IMR-90 (cell line): ENCODE measurements at regions not wholly inside any gene's neighbourhood (a gene's known extent, or its start where the extent isn't known, plus 50 kb on each side); places are given as distances from the start of the nearest gene placed in this dataset.

Source experiments
- ATAC-seq: fragments of 200-7000 bp; cut with Tn5 transposase; 2 replicates; pipeline ENCODE4 v1.9.1; 2020; ENCODE audit warnings: low read depth, mild to moderate bottlenecking, moderate library complexity
- BruUV-seq: library from RNA; stranded (reverse); fragments of 400-500 nt; replicated peaks from 2 replicates; lab custom pipeline; 2021; lab: Mats Ljungman, UMichigan
- CTCF ChIA-PET: fragments of 300-600 bp; formaldehyde crosslinking; extraction: SDS; loops from one replicate; lab custom pipeline; 2021; ENCODE audit warnings: antibody characterized with exemption; lab: Yijun Ruan, JAX
- POLR2A ChIA-PET: fragments of 300-600 bp; sonication (Branson Sonifier 250); formaldehyde crosslinking; loops from one replicate; lab custom pipeline; 2022; ENCODE audit warnings: antibody characterized with exemption; ENCODE audit not compliant: unreplicated experiment; lab: Charles Lee
- DNase-seq: peaks from one replicate; pipeline ENCODE4 v3.0.0; 2013
- H2AFZ ChIP-seq: replicated peaks from 2 replicates; pipeline ENCODE3; 2013; ENCODE audit warnings: low read length, mild to moderate bottlenecking; ENCODE audit not compliant: poor library complexity
- H2AK5ac ChIP-seq: 2 replicates; pipeline ENCODE4 v1.6.1; 2013; ENCODE audit warnings: low read depth, low read length, inconsistent platforms
- H2AK9ac ChIP-seq: replicated peaks from 2 replicates; pipeline ENCODE3; 2013; ENCODE audit warnings: mild to moderate bottlenecking, low read depth, low read length, moderate library complexity; ENCODE audit not compliant: poor library complexity
- H2BK120ac ChIP-seq: 2 replicates; pipeline ENCODE4 v1.6.1; 2013; ENCODE audit warnings: low read depth, low read length, inconsistent platforms
- H2BK15ac ChIP-seq: 3 replicates; pipeline ENCODE4 v1.6.1; 2013; ENCODE audit warnings: low read depth, low read length, inconsistent platforms
- H2BK20ac ChIP-seq: 2 replicates; pipeline ENCODE4 v1.6.1; 2013; ENCODE audit warnings: low read depth, mild to moderate bottlenecking, inconsistent platforms, low read length, moderate library complexity
- H2BK5ac ChIP-seq: 2 replicates; pipeline ENCODE4 v1.6.1; 2013; ENCODE audit warnings: mild to moderate bottlenecking, low read depth, low read length, inconsistent platforms; ENCODE audit not compliant: poor library complexity, severe bottlenecking
- H3K14ac ChIP-seq: replicated peaks from 2 replicates; pipeline ENCODE4 v1.6.1; 2013; ENCODE audit warnings: low read depth, low read length, inconsistent platforms
- H3K18ac ChIP-seq: 2 replicates; pipeline ENCODE4 v1.6.1; 2013; ENCODE audit warnings: low read depth, low read length, control low read depth
- H3K23ac ChIP-seq: 2 replicates; pipeline ENCODE4 v1.6.1; 2013; ENCODE audit warnings: low read depth, low read length, inconsistent platforms
- H3K27ac ChIP-seq: 2 replicates; pipeline ENCODE4 v1.5.1; 2013; ENCODE audit warnings: mild to moderate bottlenecking, control low read depth, low read length; ENCODE audit not compliant: insufficient read depth
- H3K27me3 ChIP-seq: 2 replicates; pipeline ENCODE4 v1.6.1; 2013; ENCODE audit warnings: low read length; ENCODE audit not compliant: control insufficient read depth, insufficient read depth
- H3K36me3 ChIP-seq: 2 replicates; pipeline ENCODE4 v1.6.1; 2013; ENCODE audit warnings: low read length, mixed read lengths; ENCODE audit not compliant: control insufficient read depth, insufficient read depth
- H3K4ac ChIP-seq: 2 replicates; pipeline ENCODE4 v1.6.1; 2013; ENCODE audit warnings: low read depth, low read length, inconsistent platforms
- H3K4me1 ChIP-seq: 2 replicates; pipeline ENCODE4 v1.6.1; 2013; ENCODE audit warnings: low read length, mixed read lengths; ENCODE audit not compliant: control insufficient read depth, insufficient read depth
- H3K4me2 ChIP-seq: 2 replicates; pipeline ENCODE4 v1.6.1; 2013; ENCODE audit warnings: low read depth, mild to moderate bottlenecking, control low read depth, low read length, moderate library complexity
- H3K4me3 ChIP-seq: 2 replicates; pipeline ENCODE4 v1.5.1; 2013; ENCODE audit warnings: low read depth, mild to moderate bottlenecking, control low read depth, low read length, moderate library complexity; ENCODE audit not compliant: insufficient read depth
- H3K56ac ChIP-seq: 2 replicates; pipeline ENCODE4 v1.6.1; 2013; ENCODE audit warnings: low read length, inconsistent platforms; ENCODE audit not compliant: insufficient read depth; ENCODE audit errors: extremely low read depth
- H3K79me1 ChIP-seq, 2 experiments: 2 replicates each; pipeline ENCODE4 v1.6.1; 2013; ENCODE audit warnings: low read length in 2 of 2, inconsistent platforms in 1 of 2, low read depth in 1 of 2
- H3K9ac ChIP-seq: 2 replicates; pipeline ENCODE4 v1.6.1; 2013; ENCODE audit warnings: low read depth, low read length, control low read depth
- H3K9me1 ChIP-seq: 2 replicates; pipeline ENCODE4 v1.6.1; 2013; ENCODE audit warnings: low read length, inconsistent platforms; ENCODE audit not compliant: insufficient read depth
- H3K9me3 ChIP-seq: 2 replicates; pipeline ENCODE4 v1.6.1; 2013; ENCODE audit warnings: low read length; ENCODE audit not compliant: control insufficient read depth, insufficient read depth
- H4K20me1 ChIP-seq: 2 replicates; pipeline ENCODE4 v1.6.1; 2013; ENCODE audit warnings: low read length, inconsistent platforms; ENCODE audit not compliant: insufficient read depth
- H4K5ac ChIP-seq: 2 replicates; pipeline ENCODE4 v1.6.1; 2013; ENCODE audit warnings: mild to moderate bottlenecking, low read depth, low read length, control low read depth
- H4K8ac ChIP-seq, 2 experiments: 2 replicates each; pipeline ENCODE4 v1.6.1; 2013; ENCODE audit warnings: low read depth in 2 of 2, low read length in 2 of 2, control low read depth in 1 of 2, inconsistent platforms in 1 of 2
- H4K91ac ChIP-seq: 2 replicates; pipeline ENCODE4 v1.6.1; 2013; ENCODE audit warnings: low read depth, low read length, inconsistent platforms; ENCODE audit not compliant: insufficient read depth
- BHLHE40 ChIP-seq: fragments of 150-350 bp; IDR thresholded peaks from 2 replicates; pipeline ENCODE4 v1.6.1; 2016; ENCODE audit warnings: mild to moderate bottlenecking, low read depth, low read length
- CEBPB ChIP-seq: IDR thresholded peaks from 2 replicates; pipeline ENCODE4 v1.6.1; 2012; ENCODE audit warnings: low read depth, low read length, improper control_type of control experiment
- CHD1 ChIP-seq: IDR thresholded peaks from 2 replicates; pipeline ENCODE4 v1.6.1; 2012; ENCODE audit warnings: low read depth, low read length, improper control_type of control experiment
- ELK1 ChIP-seq: fragments of 150-350 bp; IDR thresholded peaks from 2 replicates; pipeline ENCODE4 v1.6.1; 2016; ENCODE audit warnings: low read depth, mild to moderate bottlenecking, low read length, moderate library complexity, borderline replicate concordance
- FOS ChIP-seq: fragments of 150-350 bp; IDR thresholded peaks from 2 replicates; pipeline ENCODE4 v1.6.1; 2016; ENCODE audit warnings: low read depth, low read length
- MAFK ChIP-seq: IDR thresholded peaks from 2 replicates; pipeline ENCODE4 v1.6.1; 2012; ENCODE audit warnings: low read depth, low read length, improper control_type of control experiment
- MAZ ChIP-seq: IDR thresholded peaks from 2 replicates; pipeline ENCODE4 v1.6.1; 2012; ENCODE audit warnings: low read depth, mild to moderate bottlenecking, low read length, improper control_type of control experiment, moderate library complexity, borderline replicate concordance
- MXI1 ChIP-seq: IDR thresholded peaks from 2 replicates; pipeline ENCODE4 v1.6.1; 2012; ENCODE audit warnings: low read depth, mild to moderate bottlenecking, low read length, moderate library complexity, borderline replicate concordance
- NFE2L2 ChIP-seq: fragments of 150-350 bp; IDR thresholded peaks from 2 replicates; pipeline ENCODE4 v1.6.1; 2016; ENCODE audit warnings: low read depth, mild to moderate bottlenecking, low read length
- POLR2A ChIP-seq: IDR thresholded peaks from 2 replicates; pipeline ENCODE4 v1.6.1; 2012; ENCODE audit warnings: mild to moderate bottlenecking, low read depth, low read length
- RAD21 ChIP-seq: IDR thresholded peaks from 2 replicates; pipeline ENCODE4 v1.6.1; 2012; ENCODE audit warnings: low read length, improper control_type of control experiment
- RCOR1 ChIP-seq: IDR thresholded peaks from 2 replicates; pipeline ENCODE4 v1.6.1; 2012; ENCODE audit warnings: mild to moderate bottlenecking, low read length, improper control_type of control experiment; ENCODE audit not compliant: insufficient replicate concordance
- RFX5 ChIP-seq: IDR thresholded peaks from 2 replicates; pipeline ENCODE4 v1.8.0; 2012; ENCODE audit warnings: low read depth, mild to moderate bottlenecking, low read length, moderate library complexity
- SMC3 ChIP-seq: fragments of 150-350 bp; IDR thresholded peaks from 2 replicates; pipeline ENCODE4 v1.6.1; 2016; ENCODE audit warnings: low read depth, mild to moderate bottlenecking, antibody characterized with exemption, low read length, moderate library complexity
- WGBS, 2 experiments: methylation state at CpG; one replicate each; pipeline versions ENCODE4 v1.1.5 to v1.1.7; 2013; ENCODE audit warnings: missing lambda C conversion rate in 2 of 2; ENCODE audit not compliant: insufficient read length in 1 of 2; ENCODE audit errors: extremely low coverage in 2 of 2; 5-methylcytosine and 5-hydroxymethylcytosine counted together
- dilution Hi-C: fragments of 300-500 bp; cut with HindIII; formaldehyde crosslinking; loops from one replicate; pipeline ENCODE4 v1.14.3; 2018; ENCODE audit warnings: low sequenced_read_pairs; ENCODE audit not compliant: unreplicated experiment
- in situ Hi-C: fragments of 300-500 bp; cut with MboI; formaldehyde crosslinking; loops from 3 replicates; pipeline ENCODE4 v1.14.3; 2019; ENCODE audit warnings: low sequenced_read_pairs, inconsistent platforms, mixed read lengths
- intact Hi-C: fragments of 100-400 bp; cut with micrococcal nuclease; formaldehyde crosslinking; loops from 2 replicates; pipeline ENCODE4 v1.10.0; 2022
- TF ChIP-seq, protein P1 (sequence below): fragments of 150-350 bp; IDR thresholded peaks from 2 replicates; pipeline ENCODE4 v1.6.1; 2017; ENCODE audit warnings: mild to moderate bottlenecking, antibody characterized with exemption, low read length, low read depth
- TF ChIP-seq, protein P2 (sequence below): conservative IDR thresholded peaks from 2 replicates; pipeline ENCODE4 v1.5.1; 2012; ENCODE audit warnings: mild to moderate bottlenecking, low read depth, low read length, improper control_type of control experiment

- BruUV-seq, result no TSS peak
- Histone ChIP-seq H4K8ac (no peak overlapping the region), H4K20me1 (no peaks in the 10 kb centered on the region), H2AK5ac (no peak overlapping the region), H3K23ac (no peak overlapping the region), H2BK20ac (no peak overlapping the region), H3K9ac (no peak overlapping the region), H3K9me1 (no peaks in the 10 kb centered on the region), H3K27me3 (no peaks in the 10 kb centered on the region), H3K79me1 (no peaks in the 10 kb centered on the region), H3K9me3 (no peaks in the 10 kb centered on the region), H3K4me2 (no peak overlapping the region), H3K14ac (no peak overlapping the region), H2AFZ (no peak overlapping the region), H3K18ac (no peak overlapping the region), H3K27ac (no peak overlapping the region), H3K56ac (no peak overlapping the region), H3K4ac (no peak overlapping the region), H3K4me3 (no peak overlapping the region), H4K91ac (no peak overlapping the region), H2AK9ac (no peak overlapping the region), H2BK15ac (no peak overlapping the region), H2BK5ac (no peak overlapping the region), H2BK120ac (no peak overlapping the region), H3K36me3 (no peaks in the 10 kb centered on the region), H3K4me1 (no peaks in the 10 kb centered on the region), H4K5ac (no peak overlapping the region)
- dilution Hi-C loops, result no loop called here
- no peak for DNase-seq
- TF ChIP-seq ELK1 (no peak), SMC3 (no peak), MXI1 (no peak), CEBPB (no peak), BHLHE40 (no peak), POLR2A (no peak), NFE2L2 (no peak), MAZ (no peak), RAD21 (no peak), RFX5 (no peak), RCOR1 (no peak), FOS (no peak), CHD1 (no peak), MAFK (no peak)
- TF ChIP-seq, protein P1, sequence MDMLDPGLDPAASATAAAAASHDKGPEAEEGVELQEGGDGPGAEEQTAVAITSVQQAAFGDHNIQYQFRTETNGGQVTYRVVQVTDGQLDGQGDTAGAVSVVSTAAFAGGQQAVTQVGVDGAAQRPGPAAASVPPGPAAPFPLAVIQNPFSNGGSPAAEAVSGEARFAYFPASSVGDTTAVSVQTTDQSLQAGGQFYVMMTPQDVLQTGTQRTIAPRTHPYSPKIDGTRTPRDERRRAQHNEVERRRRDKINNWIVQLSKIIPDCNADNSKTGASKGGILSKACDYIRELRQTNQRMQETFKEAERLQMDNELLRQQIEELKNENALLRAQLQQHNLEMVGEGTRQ, result no peak
- TF ChIP-seq, protein P2, sequence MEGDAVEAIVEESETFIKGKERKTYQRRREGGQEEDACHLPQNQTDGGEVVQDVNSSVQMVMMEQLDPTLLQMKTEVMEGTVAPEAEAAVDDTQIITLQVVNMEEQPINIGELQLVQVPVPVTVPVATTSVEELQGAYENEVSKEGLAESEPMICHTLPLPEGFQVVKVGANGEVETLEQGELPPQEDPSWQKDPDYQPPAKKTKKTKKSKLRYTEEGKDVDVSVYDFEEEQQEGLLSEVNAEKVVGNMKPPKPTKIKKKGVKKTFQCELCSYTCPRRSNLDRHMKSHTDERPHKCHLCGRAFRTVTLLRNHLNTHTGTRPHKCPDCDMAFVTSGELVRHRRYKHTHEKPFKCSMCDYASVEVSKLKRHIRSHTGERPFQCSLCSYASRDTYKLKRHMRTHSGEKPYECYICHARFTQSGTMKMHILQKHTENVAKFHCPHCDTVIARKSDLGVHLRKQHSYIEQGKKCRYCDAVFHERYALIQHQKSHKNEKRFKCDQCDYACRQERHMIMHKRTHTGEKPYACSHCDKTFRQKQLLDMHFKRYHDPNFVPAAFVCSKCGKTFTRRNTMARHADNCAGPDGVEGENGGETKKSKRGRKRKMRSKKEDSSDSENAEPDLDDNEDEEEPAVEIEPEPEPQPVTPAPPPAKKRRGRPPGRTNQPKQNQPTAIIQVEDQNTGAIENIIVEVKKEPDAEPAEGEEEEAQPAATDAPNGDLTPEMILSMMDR, result no peak
- intact Hi-C loops, result no loop called here
- no CpG with 5 or more reads among the region's 1 CpG for WGBS, 2 experiments
- no peak for ATAC-seq
- ChIA-PET POLR2A (no interaction called here), CTCF (no interaction called here)
- in situ Hi-C loops, result no loop called here
Measured at GRCh38 chrX:96140796-96141195, 543.8 kb upstream of the DIAPH2 start.
